ENCODE measurements at regions not wholly inside any gene's neighbourhood (a gene's known extent, or its start where the extent isn't known, plus 50 kb on each side); places are given as distances from the start of the nearest gene placed in this dataset.
A peak's percentile ranks its signal among the peaks of the same experiment; 100 is the strongest.

DNA sequence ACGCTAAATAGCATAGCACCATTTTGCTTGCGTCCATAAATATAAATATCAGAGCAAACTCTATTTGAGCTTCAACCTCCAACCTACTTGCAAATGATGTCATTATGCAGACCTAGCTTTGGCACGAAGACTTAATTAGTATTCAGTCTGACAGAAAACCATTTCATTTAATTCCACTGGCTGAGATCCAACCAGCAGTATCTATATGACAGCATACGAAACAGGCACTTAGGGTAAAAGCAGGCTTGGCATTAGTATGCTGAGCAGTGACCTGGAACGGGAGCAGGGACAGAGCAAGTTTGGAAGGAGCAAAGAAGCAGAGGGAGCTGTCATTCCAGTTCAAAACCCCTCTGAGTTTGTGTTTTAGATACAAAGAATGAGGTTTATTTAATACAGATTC lies 312.5 kb upstream of the CHRM2 start:
- H2BK120ac ChIP-seq (ENCODE audit: low read depth, low read length) = no peak overlapping the region
- no peak overlapping the region for H3K56ac ChIP-seq (ENCODE audit: low read length)
- H4K8ac ChIP-seq (ENCODE audit: low read depth, low read length) = no peak overlapping the region
- no peak for DNase-seq
- H3K79me2 ChIP-seq (ENCODE audit: control insufficient read depth, insufficient read depth, low read length) = no peaks in the 10 kb centered on the region
- H3K4ac ChIP-seq (ENCODE audit: low read depth, low read length) = no peak overlapping the region
- no peaks in the 10 kb centered on the region for H3K36me3 ChIP-seq (ENCODE audit: control insufficient read depth, insufficient read depth, low read length)
- no peak overlapping the region for H3K4me2 ChIP-seq (ENCODE audit: low read length)
- no peak overlapping the region for H2BK15ac ChIP-seq (replicated peaks; ENCODE audit: low read depth)
- no peaks in the 10 kb centered on the region for H3K79me1 ChIP-seq (ENCODE audit: low read length)
- no peak overlapping the region for H3K18ac ChIP-seq (ENCODE audit: low read length)
- no peak overlapping the region for H4K5ac ChIP-seq (ENCODE audit: low read length)
- H2BK5ac ChIP-seq (ENCODE audit: low read length) = no peak overlapping the region
- H3K27me3 ChIP-seq (ENCODE audit: insufficient read depth, low read length, poor library complexity) = no peaks in the 10 kb centered on the region
- H3K9ac ChIP-seq (ENCODE audit: low read length) = no peak overlapping the region
- H3K4me3 ChIP-seq (ENCODE audit: low read length) = no peak overlapping the region
- H3K23ac ChIP-seq (ENCODE audit: low read length) = no peak overlapping the region
- H3K4me1 ChIP-seq (ENCODE audit: control insufficient read depth, low read depth, low read length) = no peaks in the 10 kb centered on the region
- WGBS (ENCODE audit: extremely low coverage, insufficient coverage, low lambda C conversion rate) = no CpG with 5 or more reads among the region's 5 CpGs
- H2AK5ac ChIP-seq (ENCODE audit: low read length) = no peak overlapping the region
- H3K27ac ChIP-seq (ENCODE audit: low read depth, low read length) = no peak overlapping the region

DNA sequence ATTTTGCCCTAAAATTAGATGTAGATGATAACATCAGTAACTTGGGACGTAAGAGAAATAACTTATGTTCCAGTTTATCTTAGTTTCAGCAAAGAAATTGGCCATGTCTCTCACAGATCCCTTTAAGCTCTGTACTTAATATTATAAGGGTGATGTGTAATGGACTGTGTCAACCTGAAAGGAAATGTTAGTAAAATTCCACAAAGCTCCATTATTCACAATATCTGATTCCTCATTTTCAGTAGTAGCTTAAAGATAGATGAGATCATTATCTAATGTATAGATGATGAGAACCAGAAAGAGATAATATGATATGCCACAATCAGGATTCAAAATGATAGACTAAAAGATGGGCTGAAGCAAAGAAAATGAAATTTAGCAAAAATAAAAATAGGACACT lies 316.8 kb upstream of the CHRM2 start:
- H3K79me1 ChIP-seq (ENCODE audit: low read length) = no peaks in the 10 kb centered on the region
- no peaks in the 10 kb centered on the region for H3K27me3 ChIP-seq (ENCODE audit: insufficient read depth, low read length, poor library complexity)
- H3K36me3 ChIP-seq (ENCODE audit: control insufficient read depth, insufficient read depth, low read length) = no peaks in the 10 kb centered on the region
- H3K4me1 ChIP-seq (ENCODE audit: control insufficient read depth, low read depth, low read length) = no peaks in the 10 kb centered on the region
- H3K23ac ChIP-seq (ENCODE audit: low read length) = no peak overlapping the region
- no peak overlapping the region for H3K4me2 ChIP-seq (ENCODE audit: low read length)
- no peak overlapping the region for H2AK5ac ChIP-seq (ENCODE audit: low read length)
- H3K56ac ChIP-seq (ENCODE audit: low read length) = no peak overlapping the region
- DNase-seq = no peak
- H3K79me2 ChIP-seq (ENCODE audit: control insufficient read depth, insufficient read depth, low read length) = no peaks in the 10 kb centered on the region
- H3K27ac ChIP-seq (ENCODE audit: low read depth, low read length) = no peak overlapping the region
- no CpG with 5 or more reads among the region's 1 CpG for WGBS (ENCODE audit: extremely low coverage, insufficient coverage, low lambda C conversion rate)
- H4K5ac ChIP-seq (ENCODE audit: low read length) = no peak overlapping the region
- no peak overlapping the region for H4K8ac ChIP-seq (ENCODE audit: low read depth, low read length)
- no peak overlapping the region for H3K9ac ChIP-seq (ENCODE audit: low read length)
- H2BK120ac ChIP-seq (ENCODE audit: low read depth, low read length) = no peak overlapping the region
- no peak overlapping the region for H3K4ac ChIP-seq (ENCODE audit: low read depth, low read length)
- H3K4me3 ChIP-seq (ENCODE audit: low read length) = no peak overlapping the region
- no peak overlapping the region for H2BK5ac ChIP-seq (ENCODE audit: low read length)
- no peak overlapping the region for H3K18ac ChIP-seq (ENCODE audit: low read length)
- H2BK15ac ChIP-seq (replicated peaks; ENCODE audit: low read depth) = no peak overlapping the region

DNA sequence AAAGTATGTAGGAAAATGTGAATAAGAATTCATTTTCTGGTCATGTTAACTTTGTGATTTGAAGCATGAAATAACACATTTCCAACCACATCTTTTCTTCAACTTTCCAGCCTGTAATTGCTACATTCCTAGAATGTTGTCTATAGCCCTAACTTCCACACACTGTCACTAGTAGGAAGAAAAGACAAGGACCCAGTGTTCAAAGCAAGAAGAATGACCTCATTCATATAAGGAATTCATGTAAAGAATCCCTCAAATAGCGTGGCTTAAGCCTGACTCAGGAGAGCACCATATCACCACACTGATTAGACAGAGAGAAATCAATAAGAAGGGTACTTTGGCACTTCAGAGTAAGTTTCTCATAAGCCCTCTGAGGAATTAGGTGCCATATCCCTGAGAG lies 318.7 kb upstream of the CHRM2 start:
- no peaks in the 10 kb centered on the region for H3K27me3 ChIP-seq (ENCODE audit: insufficient read depth, low read length, poor library complexity)
- H3K79me2 ChIP-seq (ENCODE audit: control insufficient read depth, insufficient read depth, low read length) = no peaks in the 10 kb centered on the region
- no peak overlapping the region for H3K4me3 ChIP-seq (ENCODE audit: low read length)
- H2BK5ac ChIP-seq (ENCODE audit: low read length) = no peak overlapping the region
- H4K8ac ChIP-seq (ENCODE audit: low read depth, low read length) = no peak overlapping the region
- H3K4me2 ChIP-seq (ENCODE audit: low read length) = no peak overlapping the region
- WGBS (ENCODE audit: extremely low coverage, insufficient coverage, low lambda C conversion rate) = no CpG with 5 or more reads among the region's 1 CpG
- no peak overlapping the region for H2BK120ac ChIP-seq (ENCODE audit: low read depth, low read length)
- H3K56ac ChIP-seq (ENCODE audit: low read length) = no peak overlapping the region
- no peak overlapping the region for H2AK5ac ChIP-seq (ENCODE audit: low read length)
- H3K27ac ChIP-seq (ENCODE audit: low read depth, low read length) = no peak overlapping the region
- no peak overlapping the region for H3K9ac ChIP-seq (ENCODE audit: low read length)
- no peaks in the 10 kb centered on the region for H3K36me3 ChIP-seq (ENCODE audit: control insufficient read depth, insufficient read depth, low read length)
- no peak overlapping the region for H2BK15ac ChIP-seq (replicated peaks; ENCODE audit: low read depth)
- H3K4ac ChIP-seq (ENCODE audit: low read depth, low read length) = no peak overlapping the region
- DNase-seq = no peak
- H3K18ac ChIP-seq (ENCODE audit: low read length) = no peak overlapping the region
- no peak overlapping the region for H4K5ac ChIP-seq (ENCODE audit: low read length)
- no peaks in the 10 kb centered on the region for H3K79me1 ChIP-seq (ENCODE audit: low read length)
- no peaks in the 10 kb centered on the region for H3K4me1 ChIP-seq (ENCODE audit: control insufficient read depth, low read depth, low read length)
- H3K23ac ChIP-seq (ENCODE audit: low read length) = no peak overlapping the region

DNA sequence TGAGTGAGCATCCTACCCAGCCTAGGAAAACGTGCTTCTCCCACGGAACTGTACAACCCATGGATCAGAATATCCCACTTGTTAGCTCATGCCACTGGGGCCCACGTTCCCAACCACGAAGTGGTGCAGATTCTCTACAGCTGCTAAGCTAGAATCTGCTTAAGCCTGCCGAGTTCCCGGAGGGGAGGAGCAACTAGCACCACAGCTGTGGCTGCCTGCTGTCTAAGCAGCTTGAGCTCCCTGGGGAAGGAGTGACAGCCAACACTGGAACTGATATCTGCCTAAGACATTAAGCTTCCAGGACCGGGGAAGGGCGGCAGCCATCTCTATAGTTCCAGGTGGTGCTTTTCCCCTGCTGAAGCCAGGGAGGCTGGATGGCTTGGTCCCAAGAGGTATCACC lies 334.7 kb upstream of the CHRM2 start:
- no peak overlapping the region for H3K27ac ChIP-seq (ENCODE audit: low read depth, low read length)
- no peaks in the 10 kb centered on the region for H3K79me1 ChIP-seq (ENCODE audit: low read length)
- no peak overlapping the region for H4K5ac ChIP-seq (ENCODE audit: low read length)
- H2AK5ac ChIP-seq (ENCODE audit: low read length) = no peak overlapping the region
- H3K4me2 ChIP-seq (ENCODE audit: low read length) = no peak overlapping the region
- H3K4me3 ChIP-seq (ENCODE audit: low read length) = no peak overlapping the region
- no peaks in the 10 kb centered on the region for H3K27me3 ChIP-seq (ENCODE audit: insufficient read depth, low read length, poor library complexity)
- no peak overlapping the region for H2BK15ac ChIP-seq (replicated peaks; ENCODE audit: low read depth)
- WGBS (ENCODE audit: extremely low coverage, insufficient coverage, low lambda C conversion rate) = no CpG with 5 or more reads among the region's 8 CpGs
- H3K4me1 ChIP-seq (ENCODE audit: control insufficient read depth, low read depth, low read length) = no peaks in the 10 kb centered on the region
- no peak overlapping the region for H3K18ac ChIP-seq (ENCODE audit: low read length)
- no peak for DNase-seq
- H3K36me3 ChIP-seq (ENCODE audit: control insufficient read depth, insufficient read depth, low read length) = no peaks in the 10 kb centered on the region
- H3K79me2 ChIP-seq (ENCODE audit: control insufficient read depth, insufficient read depth, low read length) = no peaks in the 10 kb centered on the region
- H3K56ac ChIP-seq (ENCODE audit: low read length) = no peak overlapping the region
- no peak overlapping the region for H2BK5ac ChIP-seq (ENCODE audit: low read length)
- H3K23ac ChIP-seq (ENCODE audit: low read length) = no peak overlapping the region
- H4K8ac ChIP-seq (ENCODE audit: low read depth, low read length) = no peak overlapping the region
- no peak overlapping the region for H3K9ac ChIP-seq (ENCODE audit: low read length)
- no peak overlapping the region for H3K4ac ChIP-seq (ENCODE audit: low read depth, low read length)
- H2BK120ac ChIP-seq (ENCODE audit: low read depth, low read length) = no peak overlapping the region

DNA sequence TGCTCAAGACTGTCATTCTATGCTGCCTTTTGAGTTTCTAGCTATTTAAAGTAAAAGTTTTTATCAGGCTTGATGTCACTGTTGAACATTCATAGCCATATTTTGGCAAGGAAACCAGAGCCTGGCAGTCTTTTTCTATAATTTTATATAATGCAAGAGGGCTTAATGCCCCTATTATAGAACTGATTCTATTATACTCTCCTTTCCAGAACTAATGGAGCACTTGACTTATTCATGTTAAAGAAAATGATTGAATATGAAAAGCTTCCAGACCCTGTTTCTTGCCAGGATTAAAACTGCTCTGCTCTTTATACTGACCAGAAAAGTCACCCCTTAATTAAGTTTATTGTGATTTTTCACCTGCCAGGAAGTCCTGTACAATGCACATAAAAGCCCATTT lies 337.6 kb upstream of the CHRM2 start:
- Histone ChIP-seq H3K27ac (ENCODE audit: low read depth, low read length) (no peak overlapping the region), H3K9ac (ENCODE audit: low read length) (no peak overlapping the region), H3K56ac (ENCODE audit: low read length) (no peak overlapping the region), H3K23ac (ENCODE audit: low read length) (no peak overlapping the region), H2BK120ac (ENCODE audit: low read depth, low read length) (no peak overlapping the region), H3K4me1 (ENCODE audit: control insufficient read depth, low read depth, low read length) (no peaks in the 10 kb centered on the region), H3K4me3 (ENCODE audit: low read length) (no peak overlapping the region), H3K79me2 (ENCODE audit: control insufficient read depth, insufficient read depth, low read length) (no peaks in the 10 kb centered on the region), H4K5ac (ENCODE audit: low read length) (no peak overlapping the region), H4K8ac (ENCODE audit: low read depth, low read length) (no peak overlapping the region), H3K4ac (ENCODE audit: low read depth, low read length) (no peak overlapping the region), H2AK5ac (ENCODE audit: low read length) (no peak overlapping the region), H3K36me3 (ENCODE audit: control insufficient read depth, insufficient read depth, low read length) (no peaks in the 10 kb centered on the region), H3K79me1 (ENCODE audit: low read length) (no peaks in the 10 kb centered on the region), H3K18ac (ENCODE audit: low read length) (no peak overlapping the region), H3K27me3 (ENCODE audit: insufficient read depth, low read length, poor library complexity) (no peaks in the 10 kb centered on the region), H3K4me2 (ENCODE audit: low read length) (no peak overlapping the region), H2BK15ac (replicated peaks; ENCODE audit: low read depth) (no peak overlapping the region), H2BK5ac (ENCODE audit: low read length) (no peak overlapping the region)
- DNase-seq = no peak

DNA sequence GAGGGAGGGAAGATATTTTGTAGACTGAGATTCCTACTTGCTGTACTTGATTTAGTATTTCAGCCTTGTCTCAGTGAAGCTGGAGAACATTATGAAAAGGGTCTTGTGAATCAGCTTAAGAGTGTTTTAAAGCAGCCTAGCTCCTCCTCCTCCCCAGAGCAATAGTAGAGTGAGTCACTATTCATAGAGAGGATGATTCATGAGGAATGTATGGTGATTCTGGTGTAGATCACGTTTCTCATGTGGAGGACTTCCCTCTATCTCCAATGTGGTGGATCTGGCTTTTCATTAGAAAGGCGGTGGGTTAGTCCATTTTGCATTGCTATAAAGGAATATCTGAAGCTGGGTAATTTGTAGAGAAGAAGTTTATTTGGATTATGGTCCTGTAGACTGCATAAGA lies 340.1 kb upstream of the CHRM2 start:
- H3K4me2 ChIP-seq (ENCODE audit: low read length) = no peak overlapping the region
- no peak overlapping the region for H2BK5ac ChIP-seq (ENCODE audit: low read length)
- H3K79me2 ChIP-seq (ENCODE audit: control insufficient read depth, insufficient read depth, low read length) = no peaks in the 10 kb centered on the region
- no peak overlapping the region for H2BK15ac ChIP-seq (replicated peaks; ENCODE audit: low read depth)
- H2AK5ac ChIP-seq (ENCODE audit: low read length) = no peak overlapping the region
- H3K23ac ChIP-seq (ENCODE audit: low read length) = no peak overlapping the region
- no peaks in the 10 kb centered on the region for H3K4me1 ChIP-seq (ENCODE audit: control insufficient read depth, low read depth, low read length)
- no peaks in the 10 kb centered on the region for H3K36me3 ChIP-seq (ENCODE audit: control insufficient read depth, insufficient read depth, low read length)
- no peaks in the 10 kb centered on the region for H3K27me3 ChIP-seq (ENCODE audit: insufficient read depth, low read length, poor library complexity)
- H3K18ac ChIP-seq (ENCODE audit: low read length) = no peak overlapping the region
- no peak overlapping the region for H3K4me3 ChIP-seq (ENCODE audit: low read length)
- H4K8ac ChIP-seq (ENCODE audit: low read depth, low read length) = no peak overlapping the region
- no peak overlapping the region for H2BK120ac ChIP-seq (ENCODE audit: low read depth, low read length)
- WGBS (ENCODE audit: extremely low coverage, insufficient coverage, low lambda C conversion rate) = no CpG with 5 or more reads among the region's 2 CpGs
- DNase-seq = peak; percentile 48
- no peak overlapping the region for H3K27ac ChIP-seq (ENCODE audit: low read depth, low read length)
- H3K79me1 ChIP-seq (ENCODE audit: low read length) = no peaks in the 10 kb centered on the region
- no peak overlapping the region for H3K9ac ChIP-seq (ENCODE audit: low read length)
- no peak overlapping the region for H3K4ac ChIP-seq (ENCODE audit: low read depth, low read length)
- no peak overlapping the region for H4K5ac ChIP-seq (ENCODE audit: low read length)
- no peak overlapping the region for H3K56ac ChIP-seq (ENCODE audit: low read length)
